Progenitor cell of endocrine pancreas (in vitro differentiated cells): ENCODE measurements at regions not wholly inside any gene's neighbourhood (a gene's known extent, or its start where the extent isn't known, plus 50 kb on each side); places are given as distances from the start of the nearest gene placed in this dataset.

Experiments used
- DNase-seq: peaks from one replicate; pipeline ENCODE4 v3.0.0; 2021; ENCODE audit warnings: low spot score; ENCODE audit not compliant: unreplicated experiment
- H3K27ac Mint-ChIP-seq: 2 replicates; pipeline ENCODE4 v1.8.0; 2021; ENCODE audit warnings: mild to moderate bottlenecking, moderate library complexity, mixed read lengths
- H3K27me3 Mint-ChIP-seq: 2 replicates; pipeline ENCODE4 v1.8.0; 2021; ENCODE audit warnings: mixed read lengths
- H3K36me3 Mint-ChIP-seq: 2 replicates; pipeline ENCODE4 v1.8.0; 2022; ENCODE audit warnings: mixed read lengths; ENCODE audit not compliant: insufficient read depth
- H3K4me1 Mint-ChIP-seq: 2 replicates; pipeline ENCODE4 v1.8.0; 2021; ENCODE audit warnings: low read depth, mixed read lengths
- H3K4me3 Mint-ChIP-seq: 2 replicates; pipeline ENCODE4 v1.8.0; 2021; ENCODE audit warnings: low read depth, mild to moderate bottlenecking, moderate library complexity, mixed read lengths
- H3K9me3 Mint-ChIP-seq: 2 replicates; pipeline ENCODE4 v1.8.0; 2021; ENCODE audit warnings: low read depth, mixed read lengths
- CTCF ChIP-seq: fragments of 200-600 bp; sonication (generic); IDR thresholded peaks from one replicate; pipeline ENCODE4 v1.5.0; 2021; ENCODE audit warnings: antibody characterized with exemption, mild to moderate bottlenecking; ENCODE audit not compliant: unreplicated experiment

- no peaks in the 10 kb centered on the region for H3K27me3 Mint-ChIP-seq
- no peak for TF ChIP-seq CTCF
- H3K27ac Mint-ChIP-seq, result no peak overlapping the region
- no peak overlapping the region for H3K4me3 Mint-ChIP-seq
- no peak for DNase-seq
- H3K36me3 Mint-ChIP-seq, result no peaks in the 10 kb centered on the region
- peaks cover 6% of the 10 kb centered on the region for H3K4me1 Mint-ChIP-seq
- H3K9me3 Mint-ChIP-seq, result no peaks in the 10 kb centered on the region
These were observed 78.2 kb upstream of the ASCC3 start for GRCh38 chr6:100959280-100959679.

GRCh38 chr6:100962466-100962865, 81.3 kb upstream of the ASCC3 start:
- Mint-ChIP-seq H3K9me3 (no peaks in the 10 kb centered on the region), H3K4me3 (no peak overlapping the region), H3K27me3 (no peaks in the 10 kb centered on the region), H3K4me1 (peaks cover 5% of the 10 kb centered on the region), H3K27ac (no peak overlapping the region), H3K36me3 (no peaks in the 10 kb centered on the region)
- TF ChIP-seq CTCF, result no peak
- DNase-seq, result no peak

GRCh38 chr6:100965067-100965466, 83.9 kb upstream of the ASCC3 start:
- no peak for TF ChIP-seq CTCF
- no peak for DNase-seq
- peaks cover 2% of the 10 kb centered on the region for H3K36me3 Mint-ChIP-seq

GRCh38 chr6:100968949-100969348, 87.8 kb upstream of the ASCC3 start:
- Mint-ChIP-seq H3K4me1 (peaks cover 6% of the 10 kb centered on the region), H3K27ac (no peak overlapping the region), H3K4me3 (no peak overlapping the region), H3K9me3 (peaks cover 18% of the 10 kb centered on the region), H3K36me3 (peaks cover 2% of the 10 kb centered on the region), H3K27me3 (no peaks in the 10 kb centered on the region)
- no peak for DNase-seq
- TF ChIP-seq CTCF, result no peak

More at GRCh38 chr6:100965067-100965466, 83.9 kb upstream of the ASCC3 start:
- Mint-ChIP-seq H3K4me3 (no peak overlapping the region), H3K4me1 (peaks cover 4% of the 10 kb centered on the region), H3K27me3 (no peaks in the 10 kb centered on the region), H3K27ac (no peak overlapping the region), H3K9me3 (peaks cover 4% of the 10 kb centered on the region)

GRCh38 chr6:100979267-100979666, 98.1 kb upstream of the ASCC3 start:
- H3K4me3 Mint-ChIP-seq, result no peak overlapping the region
- no peaks in the 10 kb centered on the region for H3K4me1 Mint-ChIP-seq
- no peaks in the 10 kb centered on the region for H3K36me3 Mint-ChIP-seq
- peaks cover 3% of the 10 kb centered on the region for H3K9me3 Mint-ChIP-seq
- H3K27ac Mint-ChIP-seq, result no peak overlapping the region
- no peak for DNase-seq
- TF ChIP-seq CTCF, result no peak
- no peaks in the 10 kb centered on the region for H3K27me3 Mint-ChIP-seq
